Left ventricle myocardium inferior (tissue), 1 donor: ENCODE measurements at regions not wholly inside any gene's neighbourhood (a gene's known extent, or its start where the extent isn't known, plus 50 kb on each side); places are given as distances from the start of the nearest gene placed in this dataset.

Source experiments
- DNase-seq: peaks from one replicate; pipeline ENCODE4 v3.0.0-alpha.2; 2020
- H3K27ac ChIP-seq: fragments of 200-600 bp; replicated peaks from 2 replicates; pipeline ENCODE4 v1.8.0; 2021
- H3K27me3 ChIP-seq: fragments of 200-600 bp; 2 replicates; pipeline ENCODE4 v1.8.0; 2021; ENCODE audit warnings: low read depth
- H3K36me3 ChIP-seq: fragments of 200-600 bp; 2 replicates; pipeline ENCODE4 v1.8.0; 2021
- H3K4me1 ChIP-seq: fragments of 200-600 bp; 2 replicates; pipeline ENCODE4 v1.8.0; 2021
- H3K4me3 ChIP-seq: fragments of 200-600 bp; 2 replicates; pipeline ENCODE4 v1.8.0; 2021; ENCODE audit warnings: mild to moderate bottlenecking, moderate library complexity
- H3K9me3 ChIP-seq: fragments of 200-600 bp; replicated peaks from 2 replicates; pipeline ENCODE4 v1.8.0; 2021
- CTCF ChIP-seq: fragments of 200-600 bp; IDR thresholded peaks from 2 replicates; pipeline ENCODE4 v1.8.0; 2021; ENCODE audit warnings: antibody characterized with exemption, mild to moderate bottlenecking, borderline replicate concordance
- intact Hi-C: fragments of 100-400 bp; cut with micrococcal nuclease; formaldehyde crosslinking; loops from one replicate; pipeline ENCODE4 v1.11.0; 2022
- donor health status: DM: no; HTN: yes; CAD: no; lungs with severe emphysema.

GRCh38 chr12:113601656-113602263, 130.1 kb upstream of the LHX5 start:
- no peak for DNase-seq
- Histone ChIP-seq H3K9me3 (no peaks in the 10 kb centered on the region), H3K4me3 (no peak overlapping the region), H3K36me3 (no peaks in the 10 kb centered on the region), H3K4me1 (no peaks in the 10 kb centered on the region), H3K27me3 (peaks cover 92% of the 10 kb centered on the region), H3K27ac (no peak overlapping the region)
- intact Hi-C loops, result no loop called here
- no peak for TF ChIP-seq CTCF

GRCh38 chr12:113598815-113599406, 127.2 kb upstream of the LHX5 start:
- H3K9me3 ChIP-seq, result peaks cover 8% of the 10 kb centered on the region
- no peak for TF ChIP-seq CTCF
- intact Hi-C loops, result no loop called here
- no peak overlapping the region for H3K4me3 ChIP-seq
- H3K36me3 ChIP-seq, result no peaks in the 10 kb centered on the region
- H3K27ac ChIP-seq, result no peak overlapping the region
- DNase-seq, result no peak
- H3K4me1 ChIP-seq, result no peaks in the 10 kb centered on the region
- H3K27me3 ChIP-seq, result peaks cover 93% of the 10 kb centered on the region

GRCh38 chr12:113594967-113595366, 123.3 kb upstream of the LHX5 start:
- TF ChIP-seq CTCF, result no peak
- Histone ChIP-seq H3K9me3 (peaks cover 8% of the 10 kb centered on the region), H3K27me3 (peaks cover 90% of the 10 kb centered on the region), H3K36me3 (no peaks in the 10 kb centered on the region), H3K4me1 (peaks cover 5% of the 10 kb centered on the region), H3K27ac (no peak overlapping the region), H3K4me3 (no peak overlapping the region)
- no peak for DNase-seq
- intact Hi-C loops, result no loop called here

GRCh38 chr12:113591480-113591974, 119.9 kb upstream of the LHX5 start:
- Histone ChIP-seq H3K27ac (no peak overlapping the region), H3K4me3 (peak overlapping the region; percentile 24), H3K9me3 (peaks cover 8% of the 10 kb centered on the region), H3K27me3 (peaks cover 96% of the 10 kb centered on the region), H3K4me1 (peaks cover 5% of the 10 kb centered on the region), H3K36me3 (no peaks in the 10 kb centered on the region)
- DNase-seq, result no peak
- TF ChIP-seq CTCF, result no peak
- intact Hi-C loops, result no loop called here

GRCh38 chr12:113589437-113589836, 117.8 kb upstream of the LHX5 start:
- Histone ChIP-seq H3K9me3 (peaks cover 1% of the 10 kb centered on the region), H3K36me3 (no peaks in the 10 kb centered on the region), H3K4me3 (no peak overlapping the region), H3K27me3 (peaks cover 96% of the 10 kb centered on the region), H3K27ac (no peak overlapping the region), H3K4me1 (peaks cover 5% of the 10 kb centered on the region)
- intact Hi-C loops, result no loop called here
- no peak for TF ChIP-seq CTCF
- DNase-seq, result no peak
